OCI-LY1 (cell line): ENCODE measurements at regions not wholly inside any gene's neighbourhood (a gene's known extent, or its start where the extent isn't known, plus 50 kb on each side); places are given as distances from the start of the nearest gene placed in this dataset.

Source experiments
- H2AFZ ChIP-seq: fragments of 200-600 bp; sonication (generic), shearing (Covaris generic); 2 replicates; pipeline ENCODE4 v1.6.0; 2014; ENCODE audit warnings: antibody characterized with exemption, mild to moderate bottlenecking, low read length
- H3F3A ChIP-seq: fragments of 200-600 bp; sonication (generic), shearing (Covaris generic); 2 replicates; pipeline ENCODE4 v1.6.0; 2014; ENCODE audit warnings: mild to moderate bottlenecking, antibody characterized with exemption, low read length, moderate library complexity; ENCODE audit not compliant: insufficient read depth
- H3K27ac ChIP-seq: fragments of 200-600 bp; sonication (generic); 2 replicates; pipeline ENCODE4 v1.5.1; 2014; ENCODE audit warnings: low read length, mixed run types, mild to moderate bottlenecking, low read depth; ENCODE audit not compliant: poor library complexity, severe bottlenecking
- H3K27me3 ChIP-seq: fragments of 200-600 bp; sonication (generic); 2 replicates; pipeline ENCODE4 v1.6.0; 2014; ENCODE audit warnings: antibody characterized with exemption, mild to moderate bottlenecking, low read length, moderate library complexity; ENCODE audit not compliant: insufficient read depth
- H3K36me3 ChIP-seq: fragments of 200-600 bp; sonication (generic); 2 replicates; pipeline ENCODE4 v1.6.1; 2014; ENCODE audit warnings: mild to moderate bottlenecking, antibody characterized with exemption, low read length, moderate library complexity, mixed read lengths; ENCODE audit not compliant: insufficient read depth
- H3K4me1 ChIP-seq: fragments of 200-600 bp; sonication (generic); 2 replicates; pipeline ENCODE4 v1.5.1; 2014; ENCODE audit warnings: mild to moderate bottlenecking, low read length, moderate library complexity; ENCODE audit not compliant: insufficient read depth, severe bottlenecking
- H3K4me2 ChIP-seq: fragments of 200-600 bp; sonication (generic), shearing (Covaris generic); 2 replicates; pipeline ENCODE4 v1.6.1; 2014; ENCODE audit warnings: low read length
- H3K4me3 ChIP-seq: fragments of 200-600 bp; sonication (generic); 2 replicates; pipeline ENCODE4 v1.5.1; 2014; ENCODE audit warnings: low read length, low read depth, mild to moderate bottlenecking, mixed read lengths; ENCODE audit not compliant: poor library complexity, severe bottlenecking
- H3K79me2 ChIP-seq: fragments of 200-600 bp; shearing (Covaris generic); 2 replicates; pipeline ENCODE4 v1.6.1; 2016; ENCODE audit warnings: mixed run types, low read length, mixed read lengths; ENCODE audit not compliant: insufficient read depth
- H3K9ac ChIP-seq: fragments of 200-600 bp; sonication (generic), shearing (Covaris generic); 2 replicates; pipeline ENCODE4 v1.6.1; 2014; ENCODE audit warnings: mild to moderate bottlenecking, low read length, mixed read lengths
- H3K9me2 ChIP-seq: fragments of 200-600 bp; sonication (generic), shearing (Covaris generic); 2 replicates; pipeline ENCODE4 v1.6.1; 2014; ENCODE audit warnings: low read depth, mild to moderate bottlenecking, low read length, mixed read lengths
- H3K9me3 ChIP-seq: fragments of 200-600 bp; shearing (Covaris generic); 2 replicates; pipeline ENCODE4 v1.6.1; 2014; ENCODE audit warnings: low read length, mixed read lengths
- H4K20me1 ChIP-seq: fragments of 200-600 bp; sonication (generic), shearing (Covaris generic); 2 replicates; pipeline ENCODE4 v1.6.0; 2016; ENCODE audit warnings: mild to moderate bottlenecking, low read length; ENCODE audit not compliant: insufficient read depth
- CTCF ChIP-seq: fragments of 200-600 bp; sonication (generic), shearing (Covaris generic); IDR thresholded peaks from 2 replicates; pipeline ENCODE4 v1.5.1; 2017; ENCODE audit warnings: mild to moderate bottlenecking, antibody characterized with exemption, low read length, moderate library complexity, mixed read lengths
- EZH2 ChIP-seq: fragments of 200-600 bp; sonication (generic), shearing (Covaris generic); IDR thresholded peaks from 2 replicates; pipeline ENCODE4 v1.8.0; 2017; ENCODE audit warnings: borderline replicate concordance, mixed run types, mild to moderate bottlenecking, antibody characterized with exemption, low read length, moderate library complexity, mixed read lengths

DNA sequence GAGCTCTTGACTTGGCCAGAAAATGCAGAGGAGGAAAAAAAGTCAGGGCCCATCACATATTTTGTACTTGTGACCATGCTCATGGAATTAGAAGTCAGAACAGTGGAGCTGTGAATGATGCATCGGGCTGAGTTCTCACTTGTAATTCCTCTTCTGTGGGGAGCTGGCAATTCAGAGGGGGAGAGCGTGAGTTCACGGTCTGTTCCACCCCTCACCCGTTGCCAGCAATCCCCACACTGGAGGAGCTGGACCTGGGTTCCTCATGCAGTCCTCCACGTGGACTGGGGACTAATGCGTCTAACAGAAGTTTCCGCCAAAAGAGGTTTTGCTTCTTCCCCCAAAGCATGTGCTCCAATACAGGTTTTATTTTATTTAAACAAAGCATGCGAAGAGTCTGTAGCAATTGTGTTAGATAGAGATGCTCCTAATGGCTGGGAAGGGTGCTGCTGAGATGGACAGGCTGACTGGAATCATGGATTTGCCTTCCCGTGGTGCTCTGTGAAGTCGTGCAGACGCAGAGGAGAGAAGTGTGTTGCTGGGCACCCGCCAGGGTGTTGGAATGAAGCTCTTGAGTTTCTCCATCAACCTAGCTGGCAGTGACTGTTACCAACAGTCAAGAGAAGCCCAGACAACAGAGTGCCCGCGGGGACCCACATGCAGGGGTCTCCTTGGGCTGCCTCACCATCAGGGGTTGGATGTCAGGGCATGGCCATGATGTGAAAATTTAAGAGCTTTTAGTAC lies 77.4 kb upstream of the PCSK6 start:
- Histone ChIP-seq H3K9ac (no peak overlapping the region), H3K9me2 (no peaks in the 10 kb centered on the region), H4K20me1 (no peaks in the 10 kb centered on the region), H3K27ac (no peak overlapping the region), H2AFZ (no peak overlapping the region), H3K27me3 (no peaks in the 10 kb centered on the region), H3K4me3 (no peak overlapping the region), H3K4me2 (no peak overlapping the region), H3K4me1 (no peaks in the 10 kb centered on the region), H3K9me3 (no peaks in the 10 kb centered on the region), H3F3A (no peaks in the 10 kb centered on the region), H3K36me3 (no peaks in the 10 kb centered on the region), H3K79me2 (no peaks in the 10 kb centered on the region)
- TF ChIP-seq CTCF (no peak), EZH2 (no peak)

GRCh38 chr15:101565377-101565776 lies 75.9 kb upstream of the PCSK6 start:
- H3K4me1 ChIP-seq: no peaks in the 10 kb centered on the region
- H3K9me2 ChIP-seq: no peaks in the 10 kb centered on the region
- no peak overlapping the region for H3K4me2 ChIP-seq
- TF ChIP-seq EZH2: no peak
- no peak for TF ChIP-seq CTCF
- H4K20me1 ChIP-seq: no peaks in the 10 kb centered on the region
- no peaks in the 10 kb centered on the region for H3K36me3 ChIP-seq
- no peak overlapping the region for H3K27ac ChIP-seq
- H3K79me2 ChIP-seq: no peaks in the 10 kb centered on the region
- no peaks in the 10 kb centered on the region for H3K27me3 ChIP-seq
- no peak overlapping the region for H3K4me3 ChIP-seq
- no peak overlapping the region for H3K9ac ChIP-seq
- H2AFZ ChIP-seq: no peak overlapping the region
- no peaks in the 10 kb centered on the region for H3K9me3 ChIP-seq
- H3F3A ChIP-seq: no peaks in the 10 kb centered on the region

- Histone ChIP-seq H3K36me3 (no peaks in the 10 kb centered on the region), H3K4me3 (no peak overlapping the region), H3K9me2 (no peaks in the 10 kb centered on the region), H3K9ac (no peak overlapping the region), H3K9me3 (no peaks in the 10 kb centered on the region), H3F3A (no peaks in the 10 kb centered on the region), H3K27me3 (no peaks in the 10 kb centered on the region), H3K79me2 (no peaks in the 10 kb centered on the region), H3K4me2 (no peak overlapping the region), H3K27ac (no peak overlapping the region), H2AFZ (no peak overlapping the region), H3K4me1 (no peaks in the 10 kb centered on the region), H4K20me1 (no peaks in the 10 kb centered on the region)
- TF ChIP-seq CTCF: no peak
- no peak for TF ChIP-seq EZH2
Measured at GRCh38 chr15:101563176-101563796, 73.8 kb upstream of the PCSK6 start.
